ENCODE measurements at regions not wholly inside any gene's neighbourhood (a gene's known extent, or its start where the extent isn't known, plus 50 kb on each side); places are given as distances from the start of the nearest gene placed in this dataset.

DNA sequence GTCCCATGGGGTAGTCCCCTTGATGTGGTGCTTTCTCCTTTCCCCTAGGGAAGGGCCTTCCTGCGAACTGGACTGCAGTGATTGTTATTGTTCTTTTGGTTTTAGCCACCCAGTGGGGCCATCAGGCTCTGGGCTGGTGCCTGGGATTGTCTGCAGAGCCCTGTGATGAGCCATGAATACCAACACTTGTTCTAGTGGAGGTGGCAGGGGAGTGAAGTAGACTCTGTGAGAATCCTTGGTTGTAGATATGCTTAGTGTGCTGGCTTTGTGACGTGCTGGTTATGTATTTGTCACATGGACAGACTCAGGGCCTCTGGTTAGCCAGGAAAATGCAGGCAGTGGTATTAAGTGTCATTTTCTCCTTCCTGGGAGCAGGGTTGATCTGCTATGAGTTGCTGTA lies 51.8 kb upstream of the NDUFB4 start:
- TF ChIP-seq, protein P1, sequence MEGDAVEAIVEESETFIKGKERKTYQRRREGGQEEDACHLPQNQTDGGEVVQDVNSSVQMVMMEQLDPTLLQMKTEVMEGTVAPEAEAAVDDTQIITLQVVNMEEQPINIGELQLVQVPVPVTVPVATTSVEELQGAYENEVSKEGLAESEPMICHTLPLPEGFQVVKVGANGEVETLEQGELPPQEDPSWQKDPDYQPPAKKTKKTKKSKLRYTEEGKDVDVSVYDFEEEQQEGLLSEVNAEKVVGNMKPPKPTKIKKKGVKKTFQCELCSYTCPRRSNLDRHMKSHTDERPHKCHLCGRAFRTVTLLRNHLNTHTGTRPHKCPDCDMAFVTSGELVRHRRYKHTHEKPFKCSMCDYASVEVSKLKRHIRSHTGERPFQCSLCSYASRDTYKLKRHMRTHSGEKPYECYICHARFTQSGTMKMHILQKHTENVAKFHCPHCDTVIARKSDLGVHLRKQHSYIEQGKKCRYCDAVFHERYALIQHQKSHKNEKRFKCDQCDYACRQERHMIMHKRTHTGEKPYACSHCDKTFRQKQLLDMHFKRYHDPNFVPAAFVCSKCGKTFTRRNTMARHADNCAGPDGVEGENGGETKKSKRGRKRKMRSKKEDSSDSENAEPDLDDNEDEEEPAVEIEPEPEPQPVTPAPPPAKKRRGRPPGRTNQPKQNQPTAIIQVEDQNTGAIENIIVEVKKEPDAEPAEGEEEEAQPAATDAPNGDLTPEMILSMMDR (IDR thresholded peaks at IDR 0.05; ENCODE audit: insufficient read depth, low read length, poor library complexity, severe bottlenecking), result no peak
- no peak for DNase-seq (ENCODE audit: extremely low read depth, insufficient read length)
- no peaks in the 10 kb centered on the region for H3K36me3 ChIP-seq (ENCODE audit: control insufficient read depth, insufficient read depth, low read length)

DNA sequence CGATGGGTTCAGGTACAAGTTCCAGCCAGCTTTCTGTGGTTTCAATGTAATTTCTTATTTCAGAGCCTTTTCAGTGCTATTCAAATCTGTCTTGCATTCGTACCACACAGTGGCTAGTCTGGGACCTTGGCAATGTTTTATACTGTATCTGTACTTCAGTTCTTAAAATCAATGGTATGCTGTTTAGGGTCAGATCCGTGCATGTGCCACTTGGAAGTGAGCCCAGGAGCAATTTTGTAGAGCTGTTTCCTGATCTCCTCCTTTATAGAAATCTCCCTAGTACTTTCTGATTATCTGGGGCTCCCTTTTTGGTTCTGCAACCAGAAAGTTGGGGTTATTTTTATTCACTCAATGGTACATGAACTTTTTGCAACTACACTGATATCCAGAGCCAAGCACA lies 59.5 kb upstream of the NDUFB4 start:
- no peaks in the 10 kb centered on the region for H3K36me3 ChIP-seq (ENCODE audit: control insufficient read depth, insufficient read depth, low read length)
- TF ChIP-seq, protein P1 (IDR thresholded peaks at IDR 0.05; ENCODE audit: insufficient read depth, low read length, poor library complexity, severe bottlenecking), result no peak
- H3K27me3 ChIP-seq (replicated peaks; ENCODE audit: control insufficient read depth, insufficient read depth, low read length), result no peaks in the 10 kb centered on the region
- DNase-seq (ENCODE audit: extremely low read depth, insufficient read length), result no peak
- H3K4me3 ChIP-seq (replicated peaks; ENCODE audit: low read depth, low read length), result no peak overlapping the region

More for the DNA sequence above, 51.8 kb upstream of the NDUFB4 start:
- no peak overlapping the region for H3K4me3 ChIP-seq (replicated peaks; ENCODE audit: low read depth, low read length)
- H3K27me3 ChIP-seq (replicated peaks; ENCODE audit: control insufficient read depth, insufficient read depth, low read length), result no peaks in the 10 kb centered on the region

DNA sequence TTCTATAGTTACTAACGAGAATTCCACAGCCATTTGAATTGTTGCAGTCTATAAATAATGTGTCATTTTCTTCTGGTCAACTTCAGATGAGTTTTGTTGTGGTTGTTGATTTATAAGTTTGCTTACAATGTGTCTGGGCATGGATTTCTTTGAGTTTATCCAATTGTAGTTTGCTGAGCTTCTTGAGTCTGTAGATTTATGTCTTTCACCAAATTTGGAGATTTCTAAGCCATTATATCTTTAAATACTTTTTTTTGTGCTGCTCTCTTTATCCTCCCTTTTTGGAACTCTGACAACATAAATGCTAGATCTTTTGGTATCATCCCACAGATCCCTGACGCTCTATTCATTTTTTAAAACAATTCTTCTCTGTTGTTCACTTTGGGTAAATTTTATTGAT lies 63.2 kb upstream of the NDUFB4 start:
- Histone ChIP-seq H3K27me3 (replicated peaks; ENCODE audit: control insufficient read depth, insufficient read depth, low read length) (no peaks in the 10 kb centered on the region), H3K36me3 (ENCODE audit: control insufficient read depth, insufficient read depth, low read length) (no peaks in the 10 kb centered on the region), H3K4me3 (replicated peaks; ENCODE audit: low read depth, low read length) (no peak overlapping the region)
- TF ChIP-seq, protein P1 (IDR thresholded peaks at IDR 0.05; ENCODE audit: insufficient read depth, low read length, poor library complexity, severe bottlenecking), result no peak
- DNase-seq (ENCODE audit: extremely low read depth, insufficient read length), result no peak

DNA sequence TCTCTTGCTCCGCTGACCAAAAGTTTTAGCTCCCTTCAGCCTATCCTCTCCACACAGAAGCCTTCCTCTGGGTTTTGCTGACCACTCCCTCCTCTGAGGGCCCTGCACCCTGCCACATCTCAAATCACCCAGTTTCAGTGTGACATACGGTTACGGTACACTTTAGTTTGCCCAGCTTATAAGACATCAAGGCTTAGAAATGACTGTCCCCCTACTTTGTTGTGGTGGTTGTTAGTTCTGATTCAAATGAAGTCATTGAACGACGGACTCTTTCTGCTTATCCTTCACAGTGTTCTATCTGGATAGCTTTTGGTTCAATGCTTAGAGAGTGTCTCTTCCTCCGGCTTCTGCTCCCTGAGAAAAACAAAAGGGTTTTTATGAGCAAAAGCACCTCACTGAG lies 68.0 kb upstream of the NDUFB4 start:
- TF ChIP-seq, protein P1 (IDR thresholded peaks at IDR 0.05; ENCODE audit: insufficient read depth, low read length, poor library complexity, severe bottlenecking), result no peak
- no peak for DNase-seq (ENCODE audit: extremely low read depth, insufficient read length)
- Histone ChIP-seq H3K27me3 (replicated peaks; ENCODE audit: control insufficient read depth, insufficient read depth, low read length) (no peaks in the 10 kb centered on the region), H3K36me3 (ENCODE audit: control insufficient read depth, insufficient read depth, low read length) (no peaks in the 10 kb centered on the region), H3K4me3 (replicated peaks; ENCODE audit: low read depth, low read length) (no peak overlapping the region)

DNA sequence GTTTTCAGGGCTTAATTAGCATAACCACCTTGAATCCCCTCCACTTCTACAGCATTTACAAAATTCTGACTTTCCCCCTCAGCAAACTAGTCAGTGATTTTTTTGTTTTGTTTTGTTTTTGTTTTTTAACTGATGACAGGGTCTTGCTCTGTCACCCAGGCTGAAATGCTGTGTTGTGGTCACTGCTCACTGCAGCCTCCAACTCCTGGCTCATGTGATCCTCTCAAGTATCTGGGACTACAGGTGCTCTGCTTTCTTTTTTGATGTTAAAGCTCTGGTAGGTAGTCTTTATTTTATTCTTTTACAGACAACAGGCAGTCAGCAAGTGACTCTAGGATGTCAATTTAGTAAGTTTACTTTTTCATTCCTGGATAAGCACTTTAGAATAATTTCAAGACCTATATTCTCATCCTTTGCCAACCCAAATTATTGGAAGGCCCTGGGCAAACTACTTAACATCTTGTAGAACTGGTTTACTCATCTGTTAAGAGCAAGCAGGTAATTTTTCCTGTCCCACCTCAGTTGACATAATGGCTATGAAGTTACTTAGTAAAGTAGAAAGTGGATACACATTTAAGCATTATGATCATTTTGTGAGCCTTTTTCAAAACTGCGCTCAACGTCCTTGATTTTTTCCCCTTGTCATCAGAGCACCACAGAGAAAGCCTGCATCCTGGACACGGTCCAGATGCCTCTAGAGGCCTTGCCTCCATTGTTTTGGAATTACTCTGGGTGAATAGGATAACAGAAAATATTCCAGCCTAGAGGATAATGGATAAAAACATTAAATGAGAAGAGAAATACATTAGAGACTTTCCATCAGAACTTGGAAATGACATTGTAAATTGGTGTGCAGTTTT lies 69.9 kb upstream of the NDUFB4 start:
- TF ChIP-seq, protein P1 (IDR thresholded peaks at IDR 0.05; ENCODE audit: insufficient read depth, low read length, poor library complexity, severe bottlenecking), result no peak
- DNase-seq (ENCODE audit: extremely low read depth, insufficient read length), result no peak
- Histone ChIP-seq H3K27me3 (replicated peaks; ENCODE audit: control insufficient read depth, insufficient read depth, low read length) (no peaks in the 10 kb centered on the region), H3K4me3 (replicated peaks; ENCODE audit: low read depth, low read length) (no peak overlapping the region), H3K36me3 (ENCODE audit: control insufficient read depth, insufficient read depth, low read length) (no peaks in the 10 kb centered on the region)

All from GM06990 (cell line).